NCI-H2081 treated with DMSO at 0.1 percent for 48 hours (cell line): ENCODE measurements at regions not wholly inside any gene's neighbourhood (a gene's known extent, or its start where the extent isn't known, plus 50 kb on each side); places are given as distances from the start of the nearest gene placed in this dataset.
"Not testable (repeated sequence)": the region's sequence is repeated elsewhere in the genome, so short reads cannot be mapped to it uniquely, and the experiment has no call there.

Source experiments
- DNase-seq: peaks from one replicate; lab custom pipeline; 2025; lab: John Stamatoyannopoulos, UW

DNA sequence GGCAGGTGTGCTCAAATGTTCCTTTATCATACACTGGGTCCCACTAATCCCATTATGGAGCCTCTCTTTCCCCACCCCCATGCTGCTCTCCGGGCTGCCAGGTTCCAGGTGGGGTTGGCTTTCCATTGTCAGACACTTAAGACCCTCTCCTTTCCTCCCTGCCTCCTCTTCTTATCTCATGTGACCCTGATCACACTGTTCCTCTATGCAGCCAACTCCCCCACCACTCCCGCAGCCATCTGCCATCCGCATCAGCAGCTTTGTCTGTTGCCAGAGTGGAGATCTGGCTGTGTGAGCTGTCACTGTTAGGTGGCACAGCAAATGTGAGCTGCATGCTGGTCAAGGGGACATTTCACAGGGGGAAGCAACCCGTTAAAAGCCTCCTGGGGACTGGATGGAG, 391.4 kb downstream of the TNS3 start:
- no peak for DNase-seq

DNA sequence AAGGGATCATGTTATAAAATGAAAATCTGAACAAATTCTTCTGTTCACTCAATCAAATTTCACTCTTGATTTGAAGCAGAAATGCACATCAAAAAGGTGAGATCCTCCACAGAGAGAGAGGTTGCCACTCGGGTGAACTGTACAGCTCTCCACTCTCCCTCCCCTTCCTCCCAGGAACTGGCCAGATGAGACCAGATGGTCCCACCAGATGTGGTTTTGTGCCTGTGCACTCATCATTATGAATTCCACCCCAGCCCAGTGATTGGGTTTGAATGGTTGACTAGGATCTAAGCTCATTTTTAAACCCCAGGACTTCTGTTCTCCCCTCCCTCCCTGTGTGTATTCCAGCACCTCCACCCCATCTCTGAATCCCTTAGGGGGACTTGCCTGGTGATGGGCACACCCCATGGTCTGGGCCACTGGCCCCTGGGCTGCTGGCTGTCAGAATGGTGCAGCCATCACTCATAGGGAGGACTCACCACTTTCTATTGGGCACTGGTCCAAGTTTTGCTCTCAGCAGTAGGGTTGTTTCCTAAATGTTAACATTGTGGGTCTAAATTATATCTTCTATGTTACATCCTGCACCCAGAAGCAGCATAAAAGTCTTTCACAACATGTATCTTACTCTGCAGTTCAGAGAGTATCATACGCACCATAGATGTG, 393.1 kb downstream of the TNS3 start:
- no peak for DNase-seq

DNA sequence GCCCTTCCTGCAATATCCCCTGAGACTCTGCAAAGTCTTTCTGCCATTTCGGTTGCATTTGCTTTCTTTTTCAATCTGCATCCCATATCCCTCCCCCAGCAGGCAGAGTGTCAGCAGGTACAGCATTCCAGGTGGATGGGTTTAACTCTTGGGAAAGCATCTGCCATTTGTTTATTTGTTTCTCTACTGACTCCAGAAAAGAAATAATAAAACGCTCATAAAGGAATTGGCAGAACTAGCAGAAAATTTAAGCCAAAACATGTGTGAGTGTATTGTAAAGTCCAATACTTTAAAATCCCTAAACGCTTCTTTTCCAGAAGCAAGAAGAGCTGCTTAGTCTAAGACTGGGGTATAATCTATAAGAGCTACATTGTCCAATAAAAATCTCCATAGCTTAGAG, 393.8 kb downstream of the TNS3 start:
- DNase-seq, result no peak

DNA sequence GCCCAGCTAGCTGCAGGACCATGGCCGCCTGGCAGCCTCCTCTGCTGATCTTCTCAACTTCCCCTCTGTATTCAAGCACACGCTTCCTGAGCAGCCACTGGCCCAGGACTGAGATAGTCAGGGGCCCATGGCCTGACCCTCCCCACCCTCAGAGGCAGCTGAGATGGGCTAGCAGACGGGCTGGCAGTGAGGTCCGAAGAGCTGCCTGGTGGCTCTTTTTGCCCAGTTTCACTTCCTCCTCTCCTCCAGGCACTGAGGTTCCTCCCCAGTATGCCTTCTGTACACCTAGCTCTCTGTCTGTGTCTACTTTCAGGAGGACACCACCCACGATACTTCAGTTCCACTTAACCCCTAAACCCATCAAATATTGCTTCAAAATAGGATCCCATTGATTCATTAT, 395.6 kb downstream of the TNS3 start:
- no peak for DNase-seq

DNA sequence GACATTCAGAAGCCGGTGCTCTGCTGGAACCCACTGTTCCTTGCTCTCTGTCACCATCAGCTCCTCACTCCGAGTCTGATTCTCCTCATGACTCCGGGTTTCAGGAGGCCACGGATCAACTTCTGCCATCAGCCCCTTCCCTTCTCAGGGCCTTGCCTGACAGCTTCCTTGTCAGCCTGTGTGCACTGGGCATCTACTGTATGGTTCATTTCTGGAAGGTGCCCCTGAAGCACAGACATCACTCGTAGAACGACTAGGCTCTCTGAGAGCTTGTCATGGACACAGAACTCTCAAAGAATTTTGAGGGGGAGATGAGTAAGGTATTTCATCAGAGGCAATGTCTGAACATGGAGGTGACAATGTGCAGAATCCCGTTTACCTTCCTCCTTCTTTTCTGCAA, 396.1 kb downstream of the TNS3 start:
- no peak for DNase-seq

DNA sequence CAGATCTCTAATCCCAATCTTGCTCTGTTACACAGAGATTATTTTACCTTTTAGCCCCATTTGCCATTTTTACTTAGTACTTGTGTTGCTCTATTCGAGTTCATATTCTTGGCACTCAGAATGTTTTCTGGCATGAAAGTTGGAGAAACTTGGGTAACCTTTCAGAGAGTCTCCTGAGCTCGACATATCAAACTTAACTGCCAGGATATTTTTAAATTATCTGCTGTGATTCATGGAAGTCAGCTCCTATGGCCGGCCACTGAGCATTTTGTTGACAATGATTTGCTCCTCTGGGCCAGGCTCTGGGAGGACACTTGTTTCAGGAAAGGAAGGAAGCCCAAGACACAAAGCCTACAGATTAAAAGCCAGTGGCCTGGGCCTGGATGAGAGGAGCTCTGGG, 396.7 kb downstream of the TNS3 start:
- DNase-seq, result no peak

DNA sequence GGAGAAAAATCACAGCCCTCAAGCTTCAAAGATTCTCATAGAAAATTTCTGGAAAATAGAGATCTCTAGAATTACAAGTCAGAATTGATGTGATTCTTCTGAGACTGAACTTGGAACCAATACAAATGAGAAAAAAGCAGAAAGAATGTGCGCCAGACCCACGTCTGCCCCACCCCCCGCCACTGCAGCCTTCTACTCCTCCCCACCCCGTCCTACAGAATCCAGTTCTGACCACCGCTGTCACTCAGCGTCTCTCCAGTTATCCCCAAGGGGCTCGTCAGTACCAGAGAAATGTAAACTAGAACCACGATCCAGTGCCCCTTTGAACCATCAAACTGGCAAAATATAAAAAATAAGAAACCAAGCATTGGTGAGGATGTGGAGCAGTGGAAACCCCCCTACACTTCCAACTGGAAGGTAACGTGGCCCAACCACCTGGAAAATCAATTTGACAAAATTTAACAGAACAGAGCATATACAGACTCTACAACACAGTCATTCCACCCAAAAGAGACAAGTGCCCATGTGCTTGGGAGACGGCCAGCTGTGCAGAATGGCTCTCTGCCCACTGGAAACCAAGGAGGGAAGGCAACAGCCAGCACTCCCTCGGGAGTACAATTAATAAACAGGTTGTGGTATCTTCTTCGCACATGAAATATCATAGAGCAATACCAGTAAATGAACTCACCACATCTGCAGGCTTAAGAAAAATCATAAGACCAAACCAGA, 397.9 kb downstream of the TNS3 start:
- no peak for DNase-seq

DNA sequence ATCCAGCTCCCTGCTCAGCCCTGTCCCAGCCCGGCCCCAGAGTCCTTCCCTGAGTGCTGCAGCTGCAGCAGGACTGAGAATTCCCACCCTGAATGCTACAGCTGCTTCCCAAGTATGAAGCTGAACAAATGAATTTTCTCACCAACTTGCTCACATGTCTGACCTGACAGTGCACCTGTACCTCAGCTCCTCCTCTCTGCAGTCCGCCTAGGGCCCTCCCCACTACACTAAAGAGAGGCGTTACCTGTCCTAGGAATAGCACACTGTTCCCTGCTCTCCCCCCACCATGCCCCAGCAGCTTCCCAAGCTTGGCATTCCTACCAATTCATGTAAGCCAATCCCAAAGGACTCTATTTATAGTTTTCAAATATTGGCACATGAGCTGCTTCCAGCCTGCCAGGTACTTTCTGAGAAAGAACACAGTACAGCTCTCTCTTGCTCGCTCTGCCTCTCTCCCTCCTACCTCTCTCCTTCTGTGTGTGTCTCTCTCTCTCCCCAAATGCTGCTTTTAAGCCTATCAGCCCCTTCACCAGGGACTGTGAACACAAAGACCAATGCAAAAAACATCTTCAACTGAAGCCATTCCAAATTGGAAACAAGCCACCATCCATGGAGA, 400.1 kb downstream of the TNS3 start:
- no peak for DNase-seq

DNA sequence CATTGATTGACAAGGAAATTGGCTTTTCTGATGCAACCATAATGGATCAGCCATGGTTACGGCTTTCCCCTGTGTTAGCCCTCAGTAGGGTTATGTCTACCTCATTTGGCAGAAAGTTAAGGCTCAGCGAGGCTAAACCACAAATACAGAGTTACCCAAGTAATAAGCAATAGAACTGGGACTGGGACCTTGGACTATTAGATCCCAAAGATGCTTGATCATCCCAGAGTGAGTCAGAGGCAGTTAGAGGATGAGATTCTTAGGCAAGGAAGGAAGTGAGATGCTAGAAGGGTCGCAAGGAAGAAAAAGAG, 401.4 kb downstream of the TNS3 start:
- DNase-seq, result no peak

DNA sequence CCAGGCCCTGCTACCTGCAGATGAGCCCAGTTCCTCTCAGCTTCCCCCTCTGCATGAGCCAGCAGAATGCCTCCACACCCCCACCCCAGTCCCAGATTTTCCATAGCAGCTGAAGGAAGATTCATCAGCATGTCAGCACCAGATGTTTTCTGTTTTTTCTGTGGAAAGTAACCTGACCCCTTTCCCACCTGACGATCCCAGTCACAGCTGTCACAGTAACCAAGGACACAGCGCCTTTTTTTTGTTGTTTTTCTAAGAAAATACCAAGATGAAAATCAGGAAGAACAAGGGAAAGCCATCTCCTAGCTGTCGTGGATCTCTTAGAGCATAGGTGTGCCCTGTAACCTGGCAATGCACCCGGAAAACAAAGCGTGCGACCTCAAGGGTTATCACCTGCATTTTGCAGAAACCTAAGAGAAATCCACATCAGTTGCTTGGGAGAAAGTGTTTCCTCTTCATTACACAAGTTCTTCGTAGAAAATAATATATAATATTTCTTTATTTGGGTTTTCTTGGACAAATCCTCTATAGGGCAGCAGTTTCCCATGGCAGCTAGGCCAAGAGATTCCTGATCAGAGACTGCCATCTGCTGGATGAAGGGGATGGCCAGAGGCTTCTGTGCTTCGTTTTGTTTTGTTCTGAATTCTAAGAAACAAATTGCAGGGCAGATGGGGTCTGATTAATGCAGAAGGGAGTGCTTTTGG, 401.9 kb downstream of the TNS3 start:
- DNase-seq, result no peak

DNA sequence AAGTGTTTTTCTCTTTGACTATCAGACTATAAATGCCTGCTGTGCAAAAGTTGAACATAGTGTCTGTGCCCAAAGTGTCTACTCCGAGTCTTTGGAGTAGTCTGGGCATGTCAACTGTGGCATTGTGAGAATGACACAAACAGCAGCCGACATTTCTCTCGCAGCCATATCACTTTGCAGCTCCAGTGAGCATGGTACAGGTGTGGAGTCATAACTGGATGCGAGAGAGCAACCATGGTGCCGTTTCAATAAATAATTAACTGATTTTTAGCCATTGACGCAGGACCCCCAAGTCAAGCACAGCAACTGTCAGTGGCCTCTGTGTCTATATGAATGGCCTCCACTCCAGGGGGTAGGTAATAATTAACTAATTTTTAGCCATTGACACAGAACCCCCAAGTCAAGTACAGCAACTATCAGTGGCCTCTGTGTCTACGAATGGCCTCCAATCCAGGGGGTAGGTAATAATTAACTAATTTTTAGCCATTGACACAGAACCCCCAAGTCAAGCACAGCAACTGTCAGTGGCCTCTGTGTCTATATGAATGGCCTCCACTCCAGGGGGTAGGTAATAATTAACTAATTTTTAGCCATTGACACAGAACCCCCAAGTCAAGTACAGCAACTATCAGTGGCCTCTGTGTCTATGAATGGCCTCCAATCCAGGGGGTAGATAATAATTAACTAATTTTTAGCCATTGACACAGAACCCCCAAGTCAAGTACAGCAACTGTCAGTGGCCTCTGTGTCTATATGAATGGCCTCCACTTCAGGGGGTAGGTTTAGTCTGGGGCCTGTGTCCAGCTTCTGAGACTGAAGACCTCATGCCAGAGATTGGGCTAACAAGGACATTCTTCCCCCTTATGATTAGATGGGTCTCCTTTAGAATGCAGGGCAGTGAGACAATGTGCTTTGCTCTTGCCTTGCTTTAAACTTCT, 409.0 kb downstream of the TNS3 start:
- not testable (repeated sequence) for DNase-seq

DNA sequence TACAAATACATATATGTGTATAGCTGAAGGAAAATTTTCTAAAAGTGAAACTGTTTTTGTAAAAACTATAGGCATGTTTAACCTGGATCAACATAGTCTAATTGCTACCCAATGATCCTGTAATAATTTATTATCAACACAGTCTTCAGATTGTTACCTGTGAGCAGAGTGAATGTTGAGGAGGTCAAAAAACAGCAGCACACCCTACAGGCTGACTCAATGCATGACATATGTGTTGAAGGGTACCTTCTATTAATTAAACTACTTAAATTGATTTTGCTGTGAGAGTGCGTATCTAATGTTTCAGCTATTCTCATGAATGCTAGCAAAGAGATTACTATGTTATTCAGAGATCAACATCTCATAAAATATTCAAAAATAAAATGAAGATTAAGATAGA, 411.4 kb downstream of the TNS3 start:
- no peak for DNase-seq

DNA sequence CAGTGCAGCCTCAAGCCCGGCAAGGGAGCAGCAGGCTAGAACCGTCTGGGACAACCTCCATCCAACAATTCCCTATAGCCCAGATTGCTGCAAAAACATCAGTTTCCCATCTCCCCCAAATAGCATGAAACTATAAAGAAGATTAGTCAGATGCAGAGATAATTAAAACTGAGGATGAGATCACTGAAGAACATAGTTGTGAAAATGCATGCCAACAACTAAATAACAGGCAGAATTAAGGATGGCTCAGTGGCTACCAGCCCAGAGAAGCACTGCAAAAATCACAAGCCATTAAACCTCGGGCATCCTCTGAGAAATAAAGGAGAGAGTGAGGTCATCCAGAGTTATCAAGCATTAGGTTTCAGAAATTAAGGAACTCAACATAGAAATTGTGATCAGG, 427.1 kb downstream of the TNS3 start:
- DNase-seq, result no peak

DNA sequence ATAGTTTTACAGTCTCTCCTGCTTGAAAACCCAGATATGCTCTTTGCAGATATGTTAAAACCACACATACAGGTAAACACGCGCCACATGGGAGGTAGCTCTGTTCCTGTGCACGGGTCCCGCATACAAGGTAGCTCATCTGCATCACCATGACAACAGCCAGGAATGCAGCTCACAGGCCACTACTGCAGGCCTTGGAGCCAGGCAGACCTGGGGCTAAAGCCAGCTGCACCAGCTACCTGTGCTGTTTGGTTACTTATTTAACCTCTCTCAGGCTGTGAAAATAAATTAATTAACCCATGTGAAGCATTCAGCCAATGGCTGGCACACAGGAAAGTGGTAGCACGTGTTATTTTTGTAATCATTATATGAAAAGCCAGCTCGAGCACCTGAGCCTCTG, 428.3 kb downstream of the TNS3 start:
- peak; percentile 24 for DNase-seq

DNA sequence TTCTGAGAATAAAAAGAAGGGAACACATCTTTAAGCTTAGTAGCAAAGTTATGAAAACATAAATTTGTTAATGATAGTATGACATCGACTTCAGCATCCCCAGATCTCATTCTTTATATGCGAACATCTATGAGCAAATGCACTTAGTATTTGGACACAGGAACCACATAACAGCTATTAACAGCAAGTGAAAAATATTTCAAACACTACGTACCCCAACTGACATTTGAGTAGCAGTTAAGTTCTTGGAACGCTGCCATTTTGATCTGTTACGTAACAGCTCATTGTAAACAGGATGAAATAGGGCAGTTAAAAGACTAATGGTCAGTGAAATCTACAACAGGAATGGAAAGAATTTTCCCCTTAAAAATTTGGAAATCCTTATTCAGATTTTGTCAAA, 428.9 kb downstream of the TNS3 start:
- no peak for DNase-seq

DNA sequence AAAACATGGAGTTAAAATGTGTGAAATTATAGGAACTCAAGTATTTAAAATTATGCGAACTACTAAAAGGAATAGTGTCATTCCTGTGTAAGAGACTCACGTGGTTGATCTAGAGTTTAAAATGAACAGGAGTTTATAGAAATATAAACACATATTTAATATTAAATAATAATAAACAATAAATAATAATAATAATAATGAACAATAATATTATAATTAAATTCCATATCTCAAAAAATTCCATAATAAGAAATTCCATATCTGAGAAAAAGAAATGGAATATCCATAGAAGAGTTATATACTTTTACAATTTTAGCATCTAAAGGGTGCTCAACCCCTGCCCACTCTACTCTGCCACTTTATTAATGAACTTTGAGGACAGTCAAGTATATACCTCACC, 429.6 kb downstream of the TNS3 start:
- no peak for DNase-seq

DNA sequence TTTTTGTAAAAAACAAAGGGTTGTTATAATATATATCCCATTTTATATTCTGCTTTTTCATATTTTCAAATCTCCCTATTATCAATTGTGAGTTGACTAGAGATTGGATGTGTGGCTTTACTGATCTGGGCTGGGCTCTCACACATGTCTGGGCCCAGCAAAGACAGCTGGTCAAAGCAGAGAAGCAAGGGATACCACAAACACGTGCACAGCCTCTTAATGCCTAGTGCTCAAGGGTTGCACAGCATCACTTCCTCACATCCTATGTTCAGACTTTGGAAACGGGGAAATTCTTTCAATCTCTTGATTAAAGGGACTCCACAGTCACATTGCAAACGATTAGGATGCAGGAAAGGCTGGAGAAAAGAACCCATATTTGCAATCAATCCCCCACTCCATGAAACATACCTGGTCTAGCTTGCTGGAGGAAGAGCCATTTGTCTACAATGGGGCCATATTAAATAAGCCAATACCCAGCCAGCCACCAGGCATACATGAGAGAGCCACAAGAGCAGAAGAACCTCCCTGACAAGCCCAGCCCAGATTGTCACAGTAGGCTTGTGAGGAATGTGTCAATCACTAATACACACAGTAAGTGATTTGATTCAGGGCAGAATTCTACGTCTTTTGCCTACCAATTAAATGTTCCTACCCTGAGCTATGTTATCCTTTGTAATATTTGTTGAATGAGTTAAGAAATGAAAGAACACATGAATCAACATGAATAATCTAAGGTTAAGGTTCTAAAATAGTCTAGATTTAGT, 431.2 kb downstream of the TNS3 start:
- no peak for DNase-seq

DNA sequence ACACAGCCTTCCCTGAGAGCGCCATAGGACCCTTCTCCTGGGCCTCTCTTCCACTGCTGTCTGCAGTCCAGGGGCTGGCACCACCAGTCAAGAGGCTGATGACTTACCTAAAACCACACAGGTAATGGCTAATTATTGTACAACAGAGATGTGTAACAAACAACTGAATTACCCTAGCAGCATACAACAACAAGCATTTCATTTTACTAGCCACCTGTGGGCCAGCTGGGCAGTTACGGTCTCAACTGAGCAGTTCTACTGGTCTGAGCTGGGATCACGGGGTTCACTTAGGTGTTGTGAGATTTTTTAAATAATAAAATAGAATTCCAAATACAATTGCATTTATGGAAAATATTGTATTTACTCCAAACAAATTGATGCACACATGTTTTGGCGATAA, 431.9 kb downstream of the TNS3 start:
- DNase-seq, result no peak

DNA sequence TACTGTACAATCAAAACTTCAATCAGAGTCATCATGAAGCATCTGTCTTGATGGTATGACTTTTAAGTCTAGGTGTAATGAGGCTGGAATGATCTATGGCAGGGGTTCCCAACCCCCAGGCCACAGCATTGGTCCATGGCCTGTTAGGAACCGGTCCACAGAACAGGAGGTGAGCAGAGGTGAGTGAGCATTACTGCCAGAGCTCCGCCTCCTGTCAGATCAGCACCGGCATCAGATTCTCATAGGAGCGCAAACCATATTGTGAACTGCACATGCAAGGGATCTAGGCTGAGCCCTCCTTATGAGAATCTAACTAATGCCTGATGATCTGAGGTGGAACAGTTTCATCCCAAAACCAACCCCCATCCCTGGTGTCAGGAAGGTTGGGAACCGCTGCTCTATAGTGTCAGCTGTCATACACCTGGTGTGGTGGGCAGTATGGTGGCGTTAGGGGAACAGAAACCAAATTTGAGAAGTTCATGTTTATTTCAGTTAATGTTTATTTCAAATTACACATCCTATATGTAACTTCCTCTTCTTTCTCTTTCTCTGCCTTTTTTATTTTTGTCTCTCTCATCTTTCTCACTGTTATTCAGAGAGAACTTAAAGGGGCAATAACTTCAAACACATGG, 432.6 kb downstream of the TNS3 start:
- DNase-seq, result no peak

DNA sequence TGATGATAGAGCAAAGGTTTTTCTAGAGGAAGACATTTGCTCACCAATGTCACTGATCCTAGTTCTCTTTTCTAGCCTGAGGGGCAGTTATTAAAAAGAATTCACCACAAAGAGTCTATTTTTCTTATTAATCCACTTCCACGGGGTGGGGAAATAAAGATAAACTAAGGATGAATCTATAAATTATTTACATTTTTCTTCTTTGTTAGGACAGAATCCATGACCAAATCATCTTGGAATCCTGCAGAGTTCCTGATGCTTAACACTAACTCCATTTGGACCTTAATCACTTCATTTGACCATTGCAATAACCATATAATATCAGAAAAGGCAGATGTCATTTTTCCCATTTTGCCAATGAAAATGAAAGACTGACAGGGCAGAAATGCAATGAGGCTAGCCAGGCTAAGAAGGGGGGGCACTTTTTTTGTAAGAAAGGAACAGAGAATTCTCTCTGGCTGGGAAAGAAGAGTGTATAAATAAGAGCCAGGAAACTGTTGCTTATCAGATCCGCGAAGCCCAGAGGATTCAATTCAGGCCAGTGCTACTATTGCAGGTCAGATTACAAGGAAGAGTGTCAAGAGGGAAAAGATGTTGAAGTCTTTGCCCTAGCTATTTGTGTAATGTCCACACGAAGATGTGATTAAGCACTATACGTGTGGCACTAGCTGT, 433.2 kb downstream of the TNS3 start:
- no peak for DNase-seq
